ENCODE measurements at regions not wholly inside any gene's neighbourhood (a gene's known extent, or its start where the extent isn't known, plus 50 kb on each side); places are given as distances from the start of the nearest gene placed in this dataset.

GRCh38 chr14:62097824-62098223 is 335.6 kb downstream of the SNAPC1 start:
- TF ChIP-seq, protein P1, sequence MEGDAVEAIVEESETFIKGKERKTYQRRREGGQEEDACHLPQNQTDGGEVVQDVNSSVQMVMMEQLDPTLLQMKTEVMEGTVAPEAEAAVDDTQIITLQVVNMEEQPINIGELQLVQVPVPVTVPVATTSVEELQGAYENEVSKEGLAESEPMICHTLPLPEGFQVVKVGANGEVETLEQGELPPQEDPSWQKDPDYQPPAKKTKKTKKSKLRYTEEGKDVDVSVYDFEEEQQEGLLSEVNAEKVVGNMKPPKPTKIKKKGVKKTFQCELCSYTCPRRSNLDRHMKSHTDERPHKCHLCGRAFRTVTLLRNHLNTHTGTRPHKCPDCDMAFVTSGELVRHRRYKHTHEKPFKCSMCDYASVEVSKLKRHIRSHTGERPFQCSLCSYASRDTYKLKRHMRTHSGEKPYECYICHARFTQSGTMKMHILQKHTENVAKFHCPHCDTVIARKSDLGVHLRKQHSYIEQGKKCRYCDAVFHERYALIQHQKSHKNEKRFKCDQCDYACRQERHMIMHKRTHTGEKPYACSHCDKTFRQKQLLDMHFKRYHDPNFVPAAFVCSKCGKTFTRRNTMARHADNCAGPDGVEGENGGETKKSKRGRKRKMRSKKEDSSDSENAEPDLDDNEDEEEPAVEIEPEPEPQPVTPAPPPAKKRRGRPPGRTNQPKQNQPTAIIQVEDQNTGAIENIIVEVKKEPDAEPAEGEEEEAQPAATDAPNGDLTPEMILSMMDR (IDR thresholded peaks at IDR 0.05; ENCODE audit: borderline replicate concordance, extremely low read depth, low read length, poor library complexity, severe bottlenecking) = no peak
- no peak for TF ChIP-seq EZH2 (IDR thresholded peaks at IDR 0.05; ENCODE audit: borderline replicate concordance, low read depth, low read length, severe bottlenecking)
